Coronary artery (tissue), 2 donors: ENCODE measurements at regions not wholly inside any gene's neighbourhood (a gene's known extent, or its start where the extent isn't known, plus 50 kb on each side); places are given as distances from the start of the nearest gene placed in this dataset.

ENCODE experiments used
- DNase-seq: peaks from one replicate; pipeline ENCODE4 v3.0.0-alpha.2; 2017; ENCODE audit warnings: low spot score
- H3K27ac ChIP-seq, 2 donors: fragments of 200-600 bp; sonication (generic); one replicate each; pipeline ENCODE4 v1.5.1; 2016 to 2019
- H3K4me3 ChIP-seq: fragments of 200-600 bp; sonication (generic); 2 replicates; pipeline ENCODE4 v1.5.1; 2016; ENCODE audit warnings: mild to moderate bottlenecking, moderate library complexity
- TF ChIP-seq, protein P1 (sequence below): fragments of 200-600 bp; sonication (generic); IDR thresholded peaks from one replicate; pipeline ENCODE4 v1.5.1; 2019; ENCODE audit warnings: antibody characterized with exemption

DNA sequence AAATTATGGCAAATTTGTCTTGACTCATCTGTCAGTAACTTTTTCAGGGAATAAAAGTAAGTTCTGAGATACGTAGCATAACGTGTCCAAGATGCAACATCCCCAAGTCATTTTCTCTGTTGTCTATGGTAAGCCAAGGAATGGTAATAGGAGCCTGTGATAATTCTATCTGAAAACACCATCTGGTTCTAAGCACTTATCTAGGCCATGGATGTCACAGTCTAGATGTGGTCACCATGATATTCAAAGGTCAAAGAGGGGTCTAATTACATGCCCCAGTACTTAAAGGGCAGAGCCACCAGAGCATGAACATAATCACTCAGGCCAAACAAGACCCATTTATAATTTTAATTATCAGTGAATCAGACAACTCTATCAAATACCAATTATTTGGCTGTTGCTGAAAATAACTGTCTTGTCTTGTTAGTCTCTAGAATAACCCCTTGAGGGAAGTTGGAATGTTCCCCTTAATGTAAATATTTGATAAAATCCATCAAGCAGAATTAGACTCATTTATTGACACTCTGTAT, 225.1 kb upstream of the MPPED2 start:
- no peak overlapping the region for H3K4me3 ChIP-seq
- H3K27ac ChIP-seq, result no peak overlapping the region
- DNase-seq, result no peak
- TF ChIP-seq, protein P1, sequence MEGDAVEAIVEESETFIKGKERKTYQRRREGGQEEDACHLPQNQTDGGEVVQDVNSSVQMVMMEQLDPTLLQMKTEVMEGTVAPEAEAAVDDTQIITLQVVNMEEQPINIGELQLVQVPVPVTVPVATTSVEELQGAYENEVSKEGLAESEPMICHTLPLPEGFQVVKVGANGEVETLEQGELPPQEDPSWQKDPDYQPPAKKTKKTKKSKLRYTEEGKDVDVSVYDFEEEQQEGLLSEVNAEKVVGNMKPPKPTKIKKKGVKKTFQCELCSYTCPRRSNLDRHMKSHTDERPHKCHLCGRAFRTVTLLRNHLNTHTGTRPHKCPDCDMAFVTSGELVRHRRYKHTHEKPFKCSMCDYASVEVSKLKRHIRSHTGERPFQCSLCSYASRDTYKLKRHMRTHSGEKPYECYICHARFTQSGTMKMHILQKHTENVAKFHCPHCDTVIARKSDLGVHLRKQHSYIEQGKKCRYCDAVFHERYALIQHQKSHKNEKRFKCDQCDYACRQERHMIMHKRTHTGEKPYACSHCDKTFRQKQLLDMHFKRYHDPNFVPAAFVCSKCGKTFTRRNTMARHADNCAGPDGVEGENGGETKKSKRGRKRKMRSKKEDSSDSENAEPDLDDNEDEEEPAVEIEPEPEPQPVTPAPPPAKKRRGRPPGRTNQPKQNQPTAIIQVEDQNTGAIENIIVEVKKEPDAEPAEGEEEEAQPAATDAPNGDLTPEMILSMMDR, result no peak

DNA sequence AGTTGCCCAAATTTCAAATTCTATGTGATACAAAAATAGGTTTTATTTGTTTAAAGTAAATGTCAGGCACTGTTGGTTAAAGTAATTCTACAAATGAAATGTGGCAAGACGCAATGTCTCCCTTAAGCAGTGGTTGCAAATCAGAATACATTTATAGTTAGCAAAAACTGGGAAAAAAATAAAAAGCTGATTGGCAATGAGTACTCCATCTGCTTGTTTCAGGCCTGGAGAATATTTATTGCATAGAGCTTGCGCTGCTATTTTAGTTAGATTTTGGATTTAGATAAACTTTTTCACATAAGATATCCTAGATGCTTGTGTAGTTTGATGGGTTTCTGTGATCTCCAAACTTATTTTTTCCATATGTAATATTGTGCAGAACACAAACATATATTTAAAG, 224.0 kb upstream of the MPPED2 start:
- H3K4me3 ChIP-seq, result no peak overlapping the region
- H3K27ac ChIP-seq, result no peak overlapping the region
- TF ChIP-seq, protein P1, result no peak
- no peak for DNase-seq

DNA sequence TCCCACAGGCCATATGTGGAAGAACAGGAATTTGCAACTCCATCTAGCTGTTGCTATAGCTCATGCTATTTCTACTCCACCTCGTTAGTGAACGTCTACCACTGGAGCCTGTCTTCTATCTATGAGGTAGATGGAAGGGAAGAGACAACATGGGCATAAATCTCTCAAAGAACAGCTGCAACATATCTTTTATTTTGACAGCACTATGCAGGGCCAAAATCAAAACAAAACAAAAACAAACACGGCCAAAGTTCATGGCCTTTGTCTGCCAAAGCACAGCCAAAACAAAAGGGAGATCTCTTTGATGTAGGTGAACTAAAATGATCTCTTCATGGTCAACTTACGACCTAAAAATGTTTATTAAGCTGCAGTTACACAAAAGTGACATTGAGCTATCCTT, 215.2 kb upstream of the MPPED2 start:
- TF ChIP-seq, protein P1, result no peak
- Histone ChIP-seq H3K4me3 (no peak overlapping the region), H3K27ac (no peak overlapping the region)
- DNase-seq, result no peak

DNA sequence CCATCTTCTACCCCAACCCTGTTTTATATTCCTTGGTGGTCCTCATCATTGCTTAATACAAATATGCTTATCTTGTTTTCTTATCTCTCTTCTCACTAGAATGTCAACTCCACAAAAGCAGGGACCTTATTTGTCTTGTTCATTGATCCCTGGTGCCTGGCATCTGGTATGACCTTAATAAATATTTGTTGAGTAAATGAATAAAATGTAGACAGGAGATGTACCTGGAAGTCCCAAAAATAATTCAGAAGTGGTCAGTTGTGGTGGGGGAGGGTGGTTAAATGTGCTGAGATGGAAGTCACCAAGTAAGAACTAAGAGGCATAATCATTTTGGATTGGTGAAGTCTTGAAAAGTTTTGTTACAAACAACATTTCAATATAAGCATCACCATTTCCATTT, 214.8 kb upstream of the MPPED2 start:
- TF ChIP-seq, protein P1, result no peak
- no peak overlapping the region for H3K4me3 ChIP-seq
- H3K27ac ChIP-seq, result no peak overlapping the region
- DNase-seq, result no peak

DNA sequence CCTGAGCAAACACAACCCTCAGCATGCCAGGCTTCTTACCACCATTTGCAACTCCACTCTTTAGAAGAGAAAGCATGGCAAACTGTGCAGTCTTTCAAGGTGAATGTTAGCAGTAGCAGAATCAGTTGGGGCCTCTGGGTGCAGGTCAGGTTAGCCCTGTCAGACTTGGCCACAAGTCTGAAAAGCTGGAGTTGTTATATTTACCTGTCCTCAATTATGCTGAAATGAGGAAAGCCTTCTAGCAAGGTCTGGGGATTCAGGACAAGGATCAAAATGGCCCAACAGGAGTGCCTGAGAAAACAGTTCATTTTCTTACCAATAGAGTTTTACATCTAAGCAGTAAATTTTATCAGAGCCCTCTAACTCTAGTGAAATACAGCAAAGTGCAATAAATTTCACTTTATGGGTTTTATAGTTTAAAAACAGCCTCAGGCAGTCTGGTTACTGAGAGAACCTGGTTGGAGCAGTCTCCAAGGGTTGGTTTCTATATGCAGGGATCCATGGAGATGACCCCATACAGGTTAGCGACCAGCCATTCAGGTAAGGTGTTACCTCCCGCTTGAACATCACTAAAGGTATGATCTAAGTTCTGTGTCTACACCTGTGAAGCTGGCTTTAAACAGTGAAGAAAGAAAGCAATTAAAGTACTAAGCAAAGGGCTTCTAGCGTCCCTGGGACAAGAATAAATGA, 212.5 kb upstream of the MPPED2 start:
- TF ChIP-seq, protein P1, result no peak
- no peak overlapping the region for H3K27ac ChIP-seq

DNA sequence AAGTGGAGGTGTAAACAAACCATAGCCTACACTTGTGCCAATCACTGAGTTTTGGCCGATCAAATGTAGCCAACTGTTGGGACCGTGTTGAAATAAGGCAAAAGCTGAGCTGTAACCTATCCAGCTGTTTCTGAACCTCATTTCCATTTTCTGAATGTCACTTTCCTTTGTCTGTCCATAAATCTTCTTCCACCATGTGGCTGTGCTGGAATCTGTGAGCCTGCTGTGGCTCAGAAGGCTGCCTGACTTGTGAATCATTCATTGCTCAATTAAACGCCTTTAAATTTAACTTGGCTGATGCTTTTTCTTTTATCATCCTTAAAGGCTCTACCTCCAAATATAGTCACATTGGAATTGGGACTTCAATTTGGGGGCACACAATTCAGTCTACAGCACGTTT, 203.1 kb upstream of the MPPED2 start:
- no peak for DNase-seq
- TF ChIP-seq, protein P1, result no peak
- Histone ChIP-seq H3K27ac (no peak overlapping the region), H3K4me3 (no peak overlapping the region)

More for the DNA sequence above, 212.5 kb upstream of the MPPED2 start:
- H3K4me3 ChIP-seq, result no peak overlapping the region
- DNase-seq, result no peak

DNA sequence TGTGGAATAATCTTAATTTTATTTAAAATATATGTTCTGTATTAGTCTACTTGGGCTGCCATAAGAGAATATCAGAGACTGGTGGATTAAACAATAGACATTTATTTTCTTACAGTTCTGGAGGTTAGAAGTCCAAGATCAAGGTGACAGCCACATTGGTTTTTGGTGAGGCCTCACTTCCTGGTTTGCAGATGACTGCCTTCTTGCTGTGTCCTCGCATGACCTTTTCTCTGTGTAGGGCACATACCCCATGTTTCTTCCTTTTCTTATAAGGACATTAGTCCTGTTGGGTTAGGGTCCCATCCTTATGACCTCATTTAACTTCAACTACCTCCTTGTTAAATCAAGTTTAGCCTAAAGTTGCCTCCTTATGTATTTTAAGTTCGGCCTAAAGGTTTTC, 202.7 kb upstream of the MPPED2 start:
- no peak for DNase-seq
- Histone ChIP-seq H3K4me3 (no peak overlapping the region), H3K27ac (no peak overlapping the region)
- TF ChIP-seq, protein P1, result no peak
